T-helper 2 cell treated with Interferon-gamma antibody and Interleukin-4, amounts not matched to agents 100 ng/mL and 5 ng/mL, for 36 hours (primary cell): ENCODE measurements at regions not wholly inside any gene's neighbourhood (a gene's known extent, or its start where the extent isn't known, plus 50 kb on each side); places are given as distances from the start of the nearest gene placed in this dataset.

Experiments
- intact Hi-C: fragments of 100-400 bp; cut with micrococcal nuclease; formaldehyde crosslinking; loops from one replicate; pipeline ENCODE4 v1.15.1; 2023

GRCh38 chr2:217451666-217452065 lies 551.1 kb downstream of the TNS1 start:
- intact Hi-C loops = no loop called here

GRCh38 chr2:217449444-217449843 lies 553.4 kb downstream of the TNS1 start:
- intact Hi-C loops = no loop called here

GRCh38 chr2:217448860-217449259 lies 553.9 kb downstream of the TNS1 start:
- intact Hi-C loops = no loop called here

GRCh38 chr2:217445723-217446122 lies 557.1 kb downstream of the TNS1 start:
- intact Hi-C loops = no loop called here

GRCh38 chr2:217444932-217445331 lies 557.9 kb downstream of the TNS1 start:
- intact Hi-C loops = no loop called here

GRCh38 chr2:217444509-217444908 lies 558.3 kb downstream of the TNS1 start:
- intact Hi-C loops = no loop called here

GRCh38 chr2:217443601-217444000 lies 559.2 kb downstream of the TNS1 start:
- intact Hi-C loops = no loop called here

GRCh38 chr2:217440000-217440399 lies 562.8 kb downstream of the TNS1 start:
- intact Hi-C loops = no loop called here

- intact Hi-C loops = no loop called here
Measured at GRCh38 chr2:217438821-217439220, 564.0 kb downstream of the TNS1 start.

- intact Hi-C loops = no loop called here
Measured at GRCh38 chr2:217438136-217438535, 564.7 kb downstream of the TNS1 start.

GRCh38 chr2:217437290-217437870 lies 565.4 kb downstream of the TNS1 start:
- intact Hi-C loops = no loop called here

GRCh38 chr2:217436386-217436785 lies 566.4 kb downstream of the TNS1 start:
- intact Hi-C loops = no loop called here

- intact Hi-C loops = no loop called here
Measured at GRCh38 chr2:217434180-217434975, 568.4 kb downstream of the TNS1 start.

GRCh38 chr2:217433522-217433921 lies 569.3 kb downstream of the TNS1 start:
- intact Hi-C loops = no loop called here

- intact Hi-C loops = no loop called here
Measured at GRCh38 chr2:217431577-217432269, 571.1 kb downstream of the TNS1 start.

- intact Hi-C loops = no loop called here
Measured at GRCh38 chr2:217430916-217431576, 571.2 kb upstream of the TNP1 start.

- intact Hi-C loops = no loop called here
Measured at GRCh38 chr2:217429981-217430500, 570.2 kb upstream of the TNP1 start.

GRCh38 chr2:217421834-217422233 lies 562.0 kb upstream of the TNP1 start:
- intact Hi-C loops = no loop called here

GRCh38 chr2:217420854-217421253 lies 561.0 kb upstream of the TNP1 start:
- intact Hi-C loops = no loop called here

GRCh38 chr2:217419055-217419671 lies 559.3 kb upstream of the TNP1 start:
- intact Hi-C loops = no loop called here

- intact Hi-C loops = no loop called here
Measured at GRCh38 chr2:217418544-217418943, 558.7 kb upstream of the TNP1 start.
